Caki2 (cell line): ENCODE measurements at regions not wholly inside any gene's neighbourhood (a gene's known extent, or its start where the extent isn't known, plus 50 kb on each side); places are given as distances from the start of the nearest gene placed in this dataset.
"Not testable (repeated sequence)": the region's sequence is repeated elsewhere in the genome, so short reads cannot be mapped to it uniquely, and the experiment has no call there.

Source experiments
- DNase-seq: peaks from one replicate; pipeline ENCODE4 v3.0.0-alpha.2; 2015; ENCODE audit warnings: low read depth
- in situ Hi-C: cut with HindIII; loops from 2 replicates; pipeline ENCODE4 v1.10.0; 2016; ENCODE audit warnings: low sequenced_read_pairs, low pct_unique_long_range_greater_than_20kb, mixed read lengths

GRCh38 chr22:49522582-49523373 is 304.9 kb downstream of the BRD1 start:
- DNase-seq: no peak
- in situ Hi-C loops: no loop called here

GRCh38 chr22:49521787-49522224 is 305.9 kb downstream of the BRD1 start:
- no peak for DNase-seq
- in situ Hi-C loops: no loop called here

- in situ Hi-C loops: no loop called here
- DNase-seq: no peak
These were observed 308.4 kb downstream of the BRD1 start for GRCh38 chr22:49519117-49519737.

- in situ Hi-C loops: no loop called here
- DNase-seq: no peak
These were observed 309.2 kb downstream of the BRD1 start for GRCh38 chr22:49518436-49518970.

GRCh38 chr22:49517667-49518185 is 309.9 kb downstream of the BRD1 start:
- in situ Hi-C loops: no loop called here
- DNase-seq: no peak

- no peak for DNase-seq
- in situ Hi-C loops: no loop called here
These were observed 310.5 kb downstream of the BRD1 start for GRCh38 chr22:49517211-49517610.

GRCh38 chr22:49515475-49515874 is 312.2 kb downstream of the BRD1 start:
- in situ Hi-C loops: no loop called here

GRCh38 chr22:49514641-49515040 is 313.0 kb downstream of the BRD1 start:
- in situ Hi-C loops: no loop called here
- DNase-seq: peak; percentile 69

More at GRCh38 chr22:49515475-49515874, 312.2 kb downstream of the BRD1 start:
- DNase-seq: no peak

- in situ Hi-C loops: no loop called here
- no peak for DNase-seq
These were observed 313.5 kb downstream of the BRD1 start for GRCh38 chr22:49514211-49514610.

GRCh38 chr22:49513358-49513851 is 314.3 kb downstream of the BRD1 start:
- in situ Hi-C loops: no loop called here
- DNase-seq: no peak

- in situ Hi-C loops: no loop called here
- DNase-seq: no peak
These were observed 315.0 kb downstream of the BRD1 start for GRCh38 chr22:49512487-49513165.

- DNase-seq, in situ Hi-C loops: not testable (repeated sequence)
These were observed 316.1 kb downstream of the BRD1 start for GRCh38 chr22:49511393-49512189.

- DNase-seq: no peak
- in situ Hi-C loops: no loop called here
These were observed 317.0 kb downstream of the BRD1 start for GRCh38 chr22:49510718-49511117.

GRCh38 chr22:49509016-49509415 is 318.7 kb downstream of the BRD1 start:
- no peak for DNase-seq
- in situ Hi-C loops: no loop called here

- in situ Hi-C loops: no loop called here
- no peak for DNase-seq
These were observed 319.1 kb downstream of the BRD1 start for GRCh38 chr22:49508561-49508960.

GRCh38 chr22:49507607-49508292 is 319.9 kb downstream of the BRD1 start:
- in situ Hi-C loops: no loop called here
- no peak for DNase-seq

- in situ Hi-C loops: no loop called here
- DNase-seq: no peak
These were observed 321.7 kb downstream of the BRD1 start for GRCh38 chr22:49506010-49506400.
